ENCODE measurements at regions not wholly inside any gene's neighbourhood (a gene's known extent, or its start where the extent isn't known, plus 50 kb on each side); places are given as distances from the start of the nearest gene placed in this dataset.
"Not testable (repeated sequence)": the region's sequence is repeated elsewhere in the genome, so short reads cannot be mapped to it uniquely, and the experiment has no call there.

DNA sequence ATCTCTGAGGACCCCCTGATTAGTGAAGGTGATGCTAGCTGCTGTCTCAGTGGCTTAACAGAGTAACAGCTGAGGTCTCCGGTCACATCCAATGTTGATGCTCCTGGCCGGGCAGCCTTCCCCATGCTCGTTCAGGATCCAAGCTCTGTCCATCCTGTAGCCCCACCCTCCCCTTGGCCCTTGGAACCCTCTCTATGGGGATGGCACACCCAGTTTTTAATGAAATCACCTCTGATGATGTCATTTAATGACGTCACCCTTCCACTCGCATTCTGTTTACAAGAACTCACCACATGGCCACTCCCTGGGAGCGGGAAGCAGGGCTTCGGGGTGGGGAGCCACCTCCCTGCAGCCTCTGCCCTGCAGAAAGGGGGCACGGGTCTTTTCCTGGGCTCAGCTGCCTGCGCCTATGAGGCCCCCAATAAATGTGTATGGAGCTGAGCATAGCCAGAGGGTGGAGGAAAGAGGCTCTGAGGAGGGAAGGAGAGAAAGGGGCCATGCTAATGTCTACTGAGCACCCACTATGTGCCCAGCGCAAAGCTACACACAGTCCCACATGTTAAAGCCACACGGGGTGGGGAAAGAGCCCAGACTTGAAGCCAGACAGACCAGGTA lies 95.5 kb downstream of the OAT start:
- no peak for DNase-seq
- no peaks in the 10 kb centered on the region for H3K9me3 Mint-ChIP-seq
- H3K4me3 Mint-ChIP-seq: peak overlapping the region; percentile 28
- peak overlapping the region; percentile 55 for H3K27ac Mint-ChIP-seq
- no peaks in the 10 kb centered on the region for H3K36me3 Mint-ChIP-seq (ENCODE audit: low read depth)
- H3K27me3 Mint-ChIP-seq (ENCODE audit: low read depth, poor library complexity): peaks cover 21% of the 10 kb centered on the region
- H3K4me1 Mint-ChIP-seq: peaks cover 39% of the 10 kb centered on the region
- TF ChIP-seq, protein P1, sequence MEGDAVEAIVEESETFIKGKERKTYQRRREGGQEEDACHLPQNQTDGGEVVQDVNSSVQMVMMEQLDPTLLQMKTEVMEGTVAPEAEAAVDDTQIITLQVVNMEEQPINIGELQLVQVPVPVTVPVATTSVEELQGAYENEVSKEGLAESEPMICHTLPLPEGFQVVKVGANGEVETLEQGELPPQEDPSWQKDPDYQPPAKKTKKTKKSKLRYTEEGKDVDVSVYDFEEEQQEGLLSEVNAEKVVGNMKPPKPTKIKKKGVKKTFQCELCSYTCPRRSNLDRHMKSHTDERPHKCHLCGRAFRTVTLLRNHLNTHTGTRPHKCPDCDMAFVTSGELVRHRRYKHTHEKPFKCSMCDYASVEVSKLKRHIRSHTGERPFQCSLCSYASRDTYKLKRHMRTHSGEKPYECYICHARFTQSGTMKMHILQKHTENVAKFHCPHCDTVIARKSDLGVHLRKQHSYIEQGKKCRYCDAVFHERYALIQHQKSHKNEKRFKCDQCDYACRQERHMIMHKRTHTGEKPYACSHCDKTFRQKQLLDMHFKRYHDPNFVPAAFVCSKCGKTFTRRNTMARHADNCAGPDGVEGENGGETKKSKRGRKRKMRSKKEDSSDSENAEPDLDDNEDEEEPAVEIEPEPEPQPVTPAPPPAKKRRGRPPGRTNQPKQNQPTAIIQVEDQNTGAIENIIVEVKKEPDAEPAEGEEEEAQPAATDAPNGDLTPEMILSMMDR (IDR thresholded peaks at IDR 0.05): no peak

DNA sequence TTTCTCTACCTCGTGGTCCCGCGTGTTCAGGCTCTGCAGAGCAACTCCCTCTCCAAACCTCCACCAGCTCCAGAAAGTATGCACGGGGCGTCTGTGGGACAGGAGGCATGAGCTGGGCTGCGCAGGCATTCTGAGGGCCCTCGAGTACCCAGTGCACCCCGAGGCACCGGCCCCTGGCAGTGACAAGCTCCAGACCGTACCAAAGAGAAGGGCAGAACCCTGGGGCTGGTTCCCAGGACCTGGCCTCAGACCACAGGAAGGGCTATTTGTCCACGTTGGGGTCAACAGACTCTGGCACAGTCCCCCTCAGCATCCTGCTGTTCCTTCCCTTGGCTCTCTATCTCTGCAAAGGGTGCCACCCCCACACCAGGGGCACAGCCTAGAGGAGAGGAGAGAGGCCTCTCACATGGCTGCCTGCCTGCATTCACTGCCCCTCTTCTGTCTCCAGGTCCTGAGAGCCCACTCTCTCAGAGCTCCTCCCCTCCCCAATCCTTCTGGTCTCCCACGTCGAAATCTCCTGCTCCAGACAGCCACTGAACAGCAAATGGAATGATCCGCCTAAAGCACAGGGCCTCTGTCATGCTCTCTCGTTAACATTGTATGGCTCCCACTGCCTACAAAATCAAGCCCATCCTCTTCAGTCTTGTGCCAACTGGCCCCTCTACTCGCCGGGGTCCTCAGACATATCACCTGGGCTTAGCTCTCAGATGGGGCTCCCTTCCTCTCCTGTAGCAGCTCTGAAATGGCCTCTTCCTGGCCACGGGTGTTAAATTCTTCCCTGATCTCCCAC lies 96.3 kb downstream of the OAT start:
- TF ChIP-seq, protein P1 (IDR thresholded peaks at IDR 0.05): no peak
- no peak for DNase-seq
- Mint-ChIP-seq H3K27ac (peak overlapping the region; percentile 4), H3K36me3 (ENCODE audit: low read depth) (no peaks in the 10 kb centered on the region), H3K27me3 (ENCODE audit: low read depth, poor library complexity) (peaks cover 21% of the 10 kb centered on the region), H3K4me3 (peak overlapping the region; percentile 28), H3K9me3 (no peaks in the 10 kb centered on the region), H3K4me1 (peaks cover 39% of the 10 kb centered on the region)

DNA sequence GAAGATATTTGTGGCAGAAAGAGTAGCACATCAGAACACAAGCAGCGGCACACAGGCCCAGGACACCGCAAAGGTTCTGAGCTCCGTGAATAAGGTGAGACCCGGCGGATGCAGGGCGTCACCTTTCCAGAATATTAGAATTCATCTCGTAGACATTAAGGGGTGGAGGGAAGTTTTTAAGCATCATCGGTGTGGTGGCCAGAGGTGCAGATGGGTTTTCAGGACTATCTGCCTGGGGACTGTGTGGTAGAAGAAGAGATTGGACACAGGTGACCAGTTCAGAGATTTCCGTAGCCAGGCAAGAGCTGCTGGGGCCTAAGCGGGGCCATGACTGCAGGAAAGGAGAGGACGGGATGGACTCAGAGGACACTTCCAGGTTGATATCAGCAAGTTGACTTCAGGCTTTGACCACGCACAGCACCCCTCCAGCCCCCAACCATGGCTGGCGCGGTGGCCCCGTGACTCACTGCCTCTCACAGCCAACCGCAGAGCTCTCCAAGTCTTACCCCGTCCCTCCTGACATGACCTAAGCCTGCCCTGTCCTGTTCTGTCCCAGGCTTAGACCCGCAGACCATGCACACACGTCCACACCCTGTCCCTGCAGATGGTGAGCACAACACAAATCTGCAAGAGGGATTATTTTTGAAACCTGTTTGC lies 97.2 kb downstream of the OAT start:
- DNase-seq: no peak
- H3K4me3 Mint-ChIP-seq: no peak overlapping the region
- TF ChIP-seq, protein P1 (IDR thresholded peaks at IDR 0.05): no peak
- H3K4me1 Mint-ChIP-seq: peaks cover 39% of the 10 kb centered on the region
- H3K9me3 Mint-ChIP-seq: no peaks in the 10 kb centered on the region
- no peak overlapping the region for H3K27ac Mint-ChIP-seq
- H3K36me3 Mint-ChIP-seq (ENCODE audit: low read depth): no peaks in the 10 kb centered on the region
- H3K27me3 Mint-ChIP-seq (ENCODE audit: low read depth, poor library complexity): peaks cover 18% of the 10 kb centered on the region

DNA sequence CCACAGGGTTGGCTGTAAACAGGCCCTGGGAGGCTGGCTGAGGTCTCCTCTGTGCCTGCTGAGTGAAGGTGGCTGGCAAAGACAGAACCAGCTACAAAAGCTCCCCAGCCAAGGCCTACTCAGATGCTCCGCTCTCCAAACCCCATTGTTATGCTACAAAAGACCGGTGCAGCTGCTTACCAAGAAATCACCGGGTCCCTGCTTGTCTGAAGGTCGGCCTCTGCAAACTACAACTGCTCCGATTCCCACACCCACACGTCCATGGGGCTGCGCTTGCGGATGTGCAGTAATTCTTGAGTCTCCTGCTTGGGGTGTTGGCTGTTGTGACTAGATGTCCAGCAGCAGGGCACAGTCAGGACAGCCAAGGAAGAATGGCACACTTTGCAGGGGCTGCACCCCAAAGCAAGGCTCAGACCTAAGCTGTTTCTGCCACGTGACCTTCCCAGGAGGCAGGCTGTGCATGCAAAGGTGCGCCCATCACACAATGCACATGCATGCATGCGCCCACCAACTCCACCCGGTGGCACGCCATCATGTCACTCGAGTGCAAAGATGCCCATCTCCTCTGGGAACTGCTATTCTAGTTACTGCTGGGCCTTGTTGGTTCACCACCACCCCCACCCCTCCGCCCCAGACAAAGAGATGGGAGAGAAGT lies 97.8 kb downstream of the OAT start:
- no peak overlapping the region for H3K27ac Mint-ChIP-seq
- no peaks in the 10 kb centered on the region for H3K36me3 Mint-ChIP-seq (ENCODE audit: low read depth)
- DNase-seq: no peak
- no peak overlapping the region for H3K4me3 Mint-ChIP-seq
- TF ChIP-seq, protein P1 (IDR thresholded peaks at IDR 0.05): no peak
- peaks cover 39% of the 10 kb centered on the region for H3K4me1 Mint-ChIP-seq
- H3K27me3 Mint-ChIP-seq (ENCODE audit: low read depth, poor library complexity): peaks cover 18% of the 10 kb centered on the region
- no peaks in the 10 kb centered on the region for H3K9me3 Mint-ChIP-seq

DNA sequence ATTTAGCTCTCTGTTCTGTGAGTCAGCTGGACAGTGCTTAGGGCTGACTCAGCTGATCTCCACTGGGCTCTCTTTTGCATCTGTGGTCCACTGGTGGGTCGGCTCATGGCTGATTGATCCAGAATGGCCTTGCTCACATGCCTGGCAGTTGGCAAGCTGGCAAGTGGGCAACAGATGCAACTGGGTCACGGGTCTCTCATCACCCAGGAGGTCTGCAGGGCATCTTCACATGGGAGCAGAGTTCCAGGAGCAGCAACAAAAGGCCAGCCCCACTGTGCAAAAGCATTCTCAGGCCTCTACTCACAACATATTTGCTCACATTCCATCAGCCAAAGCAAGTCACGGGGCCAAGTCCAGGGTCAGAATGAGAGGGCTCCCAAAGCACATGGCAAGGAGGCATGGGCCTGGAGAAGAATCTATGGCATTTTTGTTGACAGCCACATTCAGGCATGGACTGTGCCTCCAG lies 98.8 kb downstream of the OAT start:
- TF ChIP-seq, protein P1 (IDR thresholded peaks at IDR 0.05): no peak
- peaks cover 18% of the 10 kb centered on the region for H3K27me3 Mint-ChIP-seq (ENCODE audit: low read depth, poor library complexity)
- no peak for DNase-seq
- peaks cover 36% of the 10 kb centered on the region for H3K4me1 Mint-ChIP-seq
- H3K9me3 Mint-ChIP-seq: peaks cover 4% of the 10 kb centered on the region
- H3K36me3 Mint-ChIP-seq (ENCODE audit: low read depth): no peaks in the 10 kb centered on the region
- H3K27ac Mint-ChIP-seq: no peak overlapping the region
- no peak overlapping the region for H3K4me3 Mint-ChIP-seq

DNA sequence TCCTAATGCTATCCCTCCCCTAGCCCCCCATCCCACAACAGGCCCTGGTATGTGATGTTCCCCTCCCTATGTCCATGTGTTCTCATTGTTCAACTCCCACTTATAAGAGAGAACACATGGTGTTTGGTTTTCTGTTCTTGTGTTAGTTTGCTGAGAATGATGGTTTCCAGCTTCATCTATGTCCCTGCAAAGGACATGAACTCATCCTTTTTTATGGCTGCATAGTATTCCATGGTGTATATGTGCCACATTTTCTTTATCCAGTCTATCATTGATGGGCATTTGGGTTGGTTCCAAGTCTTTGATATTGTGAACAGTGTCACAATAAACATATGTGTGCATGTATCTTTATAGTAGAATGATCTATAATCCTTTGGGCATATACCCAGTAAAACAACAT lies 99.2 kb downstream of the OAT start:
- H3K9me3 Mint-ChIP-seq; H3K27ac Mint-ChIP-seq; H3K4me3 Mint-ChIP-seq; H3K36me3 Mint-ChIP-seq (ENCODE audit: low read depth); DNase-seq: not testable (repeated sequence)
- Mint-ChIP-seq H3K27me3 (ENCODE audit: low read depth, poor library complexity) (peaks cover 18% of the 10 kb centered on the region), H3K4me1 (peaks cover 36% of the 10 kb centered on the region)
